BLaER1 treated with 17β-estradiol and CSF1 and Interleukin-3, amounts not matched to agents 10 nM and 100 nM (cell line): ENCODE measurements at regions not wholly inside any gene's neighbourhood (a gene's known extent, or its start where the extent isn't known, plus 50 kb on each side); places are given as distances from the start of the nearest gene placed in this dataset.
"Not testable (repeated sequence)": the region's sequence is repeated elsewhere in the genome, so short reads cannot be mapped to it uniquely, and the experiment has no call there.

Source experiments
- H3K27ac ChIP-seq, 11 experiments: shearing (Covaris generic); formaldehyde crosslinking; 2 replicates each; pipeline ENCODE4 v1.8.1; 2022
- H3K27me3 ChIP-seq, 11 experiments: shearing (Covaris generic); formaldehyde crosslinking; 2 replicates each; pipeline ENCODE4 v1.8.1; 2022
- H3K36me3 ChIP-seq, 11 experiments: shearing (Covaris generic); formaldehyde crosslinking; 2 replicates each; pipeline ENCODE4 v1.8.1; 2022
- H3K4me1 ChIP-seq, 10 experiments: shearing (Covaris generic); formaldehyde crosslinking; 2 replicates each; pipeline ENCODE4 v1.8.1; 2022
- H3K4me2 ChIP-seq, 11 experiments: shearing (Covaris generic); formaldehyde crosslinking; 2 replicates each; pipeline ENCODE4 v1.8.1; 2022
- H3K4me3 ChIP-seq, 10 experiments: shearing (Covaris generic); formaldehyde crosslinking; 2 replicates each; pipeline ENCODE4 v1.8.1; 2022
- H3K9ac ChIP-seq, 11 experiments: shearing (Covaris generic); formaldehyde crosslinking; 2 replicates each; pipeline ENCODE4 v1.8.1; 2022
- H3K9me3 ChIP-seq, 11 experiments: shearing (Covaris generic); formaldehyde crosslinking; replicated peaks in 1 of 11; 2 replicates each; pipeline ENCODE4 v1.8.1; 2022
- H4K20me1 ChIP-seq, 11 experiments: shearing (Covaris generic); formaldehyde crosslinking; 2 replicates each; pipeline ENCODE4 v1.8.1; 2022
- Cebpa-rat ChIP-seq, 11 experiments: shearing (Covaris generic); IDR thresholded peaks; 2 replicates each; pipeline ENCODE4 v1.8.1; 2022

DNA sequence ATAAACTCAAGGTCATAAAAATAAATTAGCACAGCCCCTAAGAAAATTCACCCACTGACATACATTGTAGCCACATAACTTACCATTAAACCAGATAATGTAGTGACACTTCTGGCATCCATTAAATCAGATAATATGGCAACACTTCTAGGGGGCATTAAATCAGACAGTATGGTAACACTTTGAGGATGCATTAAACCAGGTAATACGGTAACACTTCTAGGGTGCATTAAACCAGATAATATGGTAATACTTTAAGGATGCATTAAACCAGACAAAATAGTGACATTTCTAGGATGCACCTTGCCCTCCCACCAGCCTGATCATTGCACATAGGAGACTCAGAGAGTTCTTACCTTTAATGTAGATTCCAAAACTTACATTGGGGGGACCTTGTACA is 1220.5 kb upstream of the TMEM132C start:
- TF ChIP-seq Cebpa-rat (IDR thresholded peaks at IDR 0.05), result no peak
- H4K20me1 ChIP-seq, result no peaks in the 10 kb centered on the region
- no peaks in the 10 kb centered on the region for H3K27me3 ChIP-seq
- H3K9ac ChIP-seq, result no peak overlapping the region
- peak overlapping the region in 4 of 11 experiments; percentile 3 to 47 (median 35); a peak in 1 of 22 replicates for H3K4me2 ChIP-seq
- H3K36me3 ChIP-seq, result no peaks in the 10 kb centered on the region
- H3K4me1 ChIP-seq, result peaks cover 26 to 50% (median 38%) of the 10 kb centered on the region in 10 experiments
- H3K4me3 ChIP-seq, result no peak overlapping the region
- H3K27ac ChIP-seq, result peak overlapping the region in 5 of 11 experiments; percentile 52 to 98 (median 97); a peak in 3 of 22 replicates
- H3K9me3 ChIP-seq, result peaks cover 2 to 22% (median 8%) of the 10 kb centered on the region in 11 experiments; a peak in 20 of 22 replicates

DNA sequence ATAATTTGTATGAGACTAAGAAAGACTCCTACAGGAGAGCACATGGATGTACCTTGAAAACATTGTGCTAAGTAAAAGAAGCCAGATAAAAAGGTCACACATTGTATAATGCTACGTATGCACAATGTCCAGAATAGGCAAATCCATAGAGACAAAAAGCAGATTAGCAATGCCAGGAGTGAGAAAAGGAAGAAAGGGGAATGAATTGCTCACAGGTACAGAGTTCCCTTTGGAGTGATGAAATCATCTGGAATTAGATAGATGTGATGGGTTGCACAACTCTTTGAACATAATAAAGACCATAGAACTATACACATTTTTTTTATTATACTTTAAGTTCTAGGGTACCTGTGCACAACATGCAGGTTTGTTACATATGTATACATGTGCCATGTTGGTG is 1218.9 kb upstream of the TMEM132C start:
- Histone ChIP-seq H3K4me3 (no peak overlapping the region), H3K27ac (no peak overlapping the region), H3K9ac (no peak overlapping the region), H3K4me1 (peaks cover 11 to 34% (median 23%) of the 10 kb centered on the region in 10 experiments), H3K4me2 (no peak overlapping the region), H3K36me3 (no peaks in the 10 kb centered on the region), H4K20me1 (no peaks in the 10 kb centered on the region), H3K27me3 (no peaks in the 10 kb centered on the region), H3K9me3 (peaks cover 0 to 15% (median 6%) of the 10 kb centered on the region in 11 experiments; a peak in 12 of 22 replicates)
- TF ChIP-seq Cebpa-rat (IDR thresholded peaks at IDR 0.05), result no peak

DNA sequence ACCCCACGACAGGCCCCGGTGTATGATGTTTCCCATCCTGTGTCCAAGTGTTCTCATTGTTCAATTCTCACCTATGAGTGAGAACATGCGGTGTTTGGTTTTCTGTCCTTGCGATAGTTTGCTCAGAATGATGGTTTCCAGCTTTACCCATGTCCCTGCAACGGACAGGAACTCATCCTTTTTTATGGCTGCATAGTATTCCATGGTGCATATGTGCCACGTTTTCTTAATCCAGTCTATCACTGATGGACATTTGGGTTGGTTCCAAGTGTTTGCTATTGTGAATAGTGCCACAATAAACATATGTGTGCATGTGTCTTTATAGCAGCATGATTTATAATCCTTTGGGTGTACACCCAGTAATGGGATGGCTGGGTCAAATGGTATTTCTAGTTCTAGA is 1218.4 kb upstream of the TMEM132C start:
- not testable (repeated sequence) for H4K20me1 ChIP-seq, H3K4me2 ChIP-seq, H3K36me3 ChIP-seq, H3K27ac ChIP-seq, H3K27me3 ChIP-seq, H3K4me3 ChIP-seq, H3K9ac ChIP-seq
- Histone ChIP-seq H3K4me1 (peaks cover 7 to 30% (median 18%) of the 10 kb centered on the region in 10 experiments; a peak in 17 of 20 replicates), H3K9me3 (peaks cover 0 to 11% (median 4%) of the 10 kb centered on the region in 11 experiments; a peak in 12 of 22 replicates)

DNA sequence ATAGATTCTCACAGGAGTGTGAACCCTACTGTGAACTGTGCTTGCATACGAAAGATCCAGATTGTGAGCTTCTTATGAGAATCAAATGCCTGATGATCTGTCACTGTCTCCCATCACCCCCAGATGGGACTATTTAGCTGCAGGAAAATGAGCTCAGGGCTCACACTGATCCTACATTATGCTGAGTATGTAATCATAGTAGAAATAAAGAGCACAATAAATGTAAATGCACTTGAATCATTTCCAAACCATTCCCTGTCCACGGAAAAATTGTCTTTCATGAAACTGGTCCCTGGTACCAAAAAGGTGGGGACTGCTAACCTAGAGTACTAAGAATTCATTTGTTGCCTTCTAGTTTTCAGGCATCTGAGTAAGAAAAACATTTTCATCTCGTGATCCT is 1215.8 kb upstream of the TMEM132C start:
- Histone ChIP-seq H3K4me1 (peaks cover 0 to 6% (median 3%) of the 10 kb centered on the region in 10 experiments; a peak in 7 of 20 replicates), H3K9me3 (0 out of 22 replicates have a peak, but pooled peaks cover 0 to 4% (median 0%) of the 10 kb centered on the region in 11 experiments), H3K27me3 (no peaks in the 10 kb centered on the region), H3K36me3 (no peaks in the 10 kb centered on the region), H4K20me1 (no peaks in the 10 kb centered on the region), H3K4me3 (no peak overlapping the region), H3K4me2 (no peak overlapping the region), H3K9ac (no peak overlapping the region), H3K27ac (0 out of 22 replicates have a peak overlapping the region, but pooled peaks of 1 of the 11 experiments have one; percentile 12)
- TF ChIP-seq Cebpa-rat (IDR thresholded peaks at IDR 0.05), result no peak

DNA sequence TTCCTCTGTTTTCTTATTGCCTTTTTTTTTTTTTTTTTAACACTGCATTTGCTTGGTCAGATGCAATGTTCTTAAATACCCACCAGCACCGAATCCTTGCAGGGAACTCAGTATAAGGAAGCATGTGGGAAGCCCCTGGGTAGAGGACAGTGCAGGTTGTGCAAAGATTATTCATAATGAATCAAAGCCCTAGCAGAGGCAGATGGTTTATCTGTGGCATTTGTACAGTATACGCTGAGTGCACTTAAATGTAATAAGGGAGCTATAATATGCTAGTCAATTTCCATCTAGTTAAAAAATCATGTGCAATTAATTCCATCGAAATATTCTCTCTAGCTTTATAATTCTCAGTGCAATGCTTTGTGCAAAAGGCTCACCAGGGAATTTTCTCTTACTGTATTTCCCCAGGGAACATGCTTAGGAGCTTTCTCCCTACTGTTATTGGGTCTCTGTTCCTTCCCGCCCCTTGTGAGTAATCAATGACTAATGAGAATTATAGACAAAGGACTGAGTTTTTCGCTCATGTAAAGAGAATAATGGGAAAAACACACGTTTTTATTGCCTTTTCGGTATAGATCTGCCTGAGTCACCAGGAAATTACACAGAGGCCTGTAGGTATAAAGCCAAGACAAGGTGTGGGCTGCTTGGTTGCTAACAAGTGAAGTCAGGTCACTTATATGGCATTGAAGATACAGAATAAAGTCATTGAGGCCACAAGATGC is 1214.3 kb upstream of the TMEM132C start:
- Histone ChIP-seq H3K4me3 (no peak overlapping the region), H3K36me3 (no peaks in the 10 kb centered on the region), H3K4me1 (no peaks in the 10 kb centered on the region), H3K9me3 (0 out of 22 replicates have a peak, but pooled peaks cover 0 to 4% (median 0%) of the 10 kb centered on the region in 11 experiments), H3K27me3 (no peaks in the 10 kb centered on the region), H3K27ac (no peak overlapping the region), H3K4me2 (no peak overlapping the region), H4K20me1 (no peaks in the 10 kb centered on the region), H3K9ac (no peak overlapping the region)
- TF ChIP-seq Cebpa-rat (IDR thresholded peaks at IDR 0.05), result no peak

DNA sequence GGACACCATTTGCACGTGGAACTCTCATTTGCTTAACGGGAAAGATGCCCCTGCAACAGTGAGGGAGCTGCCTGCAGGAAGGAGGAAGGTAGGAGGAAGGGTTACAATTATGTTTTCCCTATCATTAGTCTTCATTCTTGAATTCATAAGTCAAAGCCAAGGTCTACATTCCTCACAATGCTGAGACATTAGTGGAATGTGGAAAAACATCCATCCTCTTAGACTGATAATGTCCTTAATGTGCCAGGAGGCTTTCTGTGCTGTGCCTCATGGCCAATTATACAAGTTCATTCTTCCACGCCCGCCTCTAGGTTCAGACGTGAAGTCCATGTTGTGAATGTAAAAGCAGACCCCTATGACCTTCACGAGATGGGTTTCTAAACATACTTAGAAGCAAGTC is 1212.4 kb upstream of the TMEM132C start:
- Histone ChIP-seq H4K20me1 (no peaks in the 10 kb centered on the region), H3K9ac (no peak overlapping the region), H3K4me2 (no peak overlapping the region), H3K4me1 (no peaks in the 10 kb centered on the region), H3K27ac (no peak overlapping the region), H3K36me3 (no peaks in the 10 kb centered on the region), H3K4me3 (no peak overlapping the region), H3K27me3 (no peaks in the 10 kb centered on the region), H3K9me3 (0 out of 22 replicates have a peak, but pooled peaks cover 0 to under 1% (median 0%) of the 10 kb centered on the region in 11 experiments)
- TF ChIP-seq Cebpa-rat (IDR thresholded peaks at IDR 0.05), result no peak

DNA sequence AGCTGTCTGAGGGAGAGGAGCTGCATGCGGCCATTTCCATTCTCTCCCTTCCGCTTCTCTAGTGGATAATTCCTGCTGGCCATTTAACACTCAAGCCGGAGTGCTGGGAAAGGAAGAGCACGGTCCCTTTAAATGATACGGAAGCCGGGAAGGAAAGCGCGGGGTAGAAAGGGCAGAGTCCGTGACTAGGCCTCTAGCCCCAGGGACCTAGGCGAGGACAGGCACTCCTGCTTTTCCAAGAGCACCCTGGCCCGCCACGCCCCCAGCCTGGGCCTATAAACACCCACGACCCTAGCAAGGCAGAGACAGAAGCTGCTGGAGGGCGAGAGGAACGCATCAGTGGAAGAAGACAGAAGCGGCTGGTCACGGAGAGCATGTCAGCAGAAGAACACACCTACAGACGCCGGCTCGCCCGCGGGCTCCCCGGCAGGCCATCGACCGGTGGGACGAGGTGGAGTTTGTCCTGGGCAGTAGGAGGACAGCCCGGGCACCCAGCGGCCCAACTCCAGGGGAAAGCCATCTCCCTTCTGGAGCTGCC is 1206.6 kb upstream of the TMEM132C start:
- Histone ChIP-seq H3K9ac (no peak overlapping the region), H3K4me3 (no peak overlapping the region), H3K4me2 (no peak overlapping the region), H3K27me3 (no peaks in the 10 kb centered on the region), H3K4me1 (no peaks in the 10 kb centered on the region), H3K9me3 (0 out of 22 replicates have a peak, but pooled peaks cover 0 to 4% (median 0%) of the 10 kb centered on the region in 11 experiments), H3K36me3 (no peaks in the 10 kb centered on the region), H4K20me1 (no peaks in the 10 kb centered on the region), H3K27ac (no peak overlapping the region)
- TF ChIP-seq Cebpa-rat (IDR thresholded peaks at IDR 0.05), result no peak

DNA sequence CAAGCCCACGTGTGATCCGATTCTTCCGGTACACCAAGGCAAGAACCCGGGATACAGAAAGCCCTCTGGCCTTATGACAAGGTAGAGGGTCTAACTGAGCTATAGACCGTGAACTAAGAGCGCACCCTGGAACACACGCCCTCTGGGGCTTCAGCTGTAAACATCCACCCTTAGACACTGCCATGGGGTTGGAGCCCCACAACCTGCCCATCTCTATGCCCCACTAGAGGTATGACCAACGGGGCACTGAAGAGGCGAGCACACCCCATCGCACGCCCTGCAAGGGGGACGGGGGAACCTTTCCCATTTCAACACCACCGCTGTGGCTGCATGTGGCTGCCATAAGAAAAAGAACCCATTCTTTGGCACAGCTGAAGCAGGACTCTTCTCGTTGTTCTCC is 1206.0 kb upstream of the TMEM132C start:
- Histone ChIP-seq H3K4me2 (no peak overlapping the region), H3K36me3 (no peaks in the 10 kb centered on the region), H4K20me1 (no peaks in the 10 kb centered on the region), H3K27me3 (no peaks in the 10 kb centered on the region), H3K4me1 (no peaks in the 10 kb centered on the region), H3K27ac (no peak overlapping the region), H3K4me3 (no peak overlapping the region), H3K9ac (no peak overlapping the region), H3K9me3 (0 out of 22 replicates have a peak, but pooled peaks cover 0 to 4% (median 0%) of the 10 kb centered on the region in 11 experiments)
- no peak for TF ChIP-seq Cebpa-rat (IDR thresholded peaks at IDR 0.05)

DNA sequence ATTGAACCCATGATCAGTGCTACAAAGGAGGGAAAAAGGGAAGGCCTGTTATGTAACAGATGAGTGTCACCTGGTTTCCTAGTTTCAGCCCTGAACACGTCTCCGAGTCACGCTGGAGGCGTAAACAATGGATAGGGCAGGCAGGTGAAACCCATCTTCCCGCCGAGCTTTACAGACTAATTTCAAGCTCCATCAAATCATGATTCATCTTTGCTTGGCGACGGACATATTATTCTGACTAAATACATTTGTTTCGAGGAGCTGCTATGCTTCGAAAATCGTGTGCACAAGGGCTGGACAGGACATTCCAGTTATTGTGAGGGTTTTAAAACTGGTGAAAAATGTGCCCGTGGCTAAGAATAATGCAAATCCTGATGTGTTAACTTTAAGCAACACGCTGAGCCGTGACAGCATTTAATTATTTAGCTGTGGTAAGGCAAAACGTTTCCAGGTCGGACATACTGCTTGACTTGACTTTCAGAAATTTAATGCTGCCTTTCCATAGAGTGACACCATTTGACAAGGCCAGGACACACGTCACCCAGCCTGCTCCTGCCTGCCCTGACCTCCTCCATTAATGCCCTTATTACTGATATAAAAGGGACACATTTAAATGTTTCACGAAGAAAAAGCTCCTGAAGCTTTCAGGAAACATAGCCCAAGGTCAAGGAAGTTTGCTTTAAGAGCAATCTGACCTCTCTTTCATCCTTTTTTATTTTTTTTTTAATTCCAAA is 1203.5 kb upstream of the TMEM132C start:
- Histone ChIP-seq H4K20me1 (no peaks in the 10 kb centered on the region), H3K27ac (no peak overlapping the region), H3K9me3 (0 out of 22 replicates have a peak, but pooled peaks cover 0 to 4% (median 0%) of the 10 kb centered on the region in 11 experiments), H3K27me3 (no peaks in the 10 kb centered on the region), H3K4me1 (no peaks in the 10 kb centered on the region), H3K9ac (no peak overlapping the region), H3K36me3 (no peaks in the 10 kb centered on the region), H3K4me2 (no peak overlapping the region), H3K4me3 (no peak overlapping the region)
- no peak for TF ChIP-seq Cebpa-rat (IDR thresholded peaks at IDR 0.05)
